ENCODE measurements at regions not wholly inside any gene's neighbourhood (a gene's known extent, or its start where the extent isn't known, plus 50 kb on each side); places are given as distances from the start of the nearest gene placed in this dataset.

DNA sequence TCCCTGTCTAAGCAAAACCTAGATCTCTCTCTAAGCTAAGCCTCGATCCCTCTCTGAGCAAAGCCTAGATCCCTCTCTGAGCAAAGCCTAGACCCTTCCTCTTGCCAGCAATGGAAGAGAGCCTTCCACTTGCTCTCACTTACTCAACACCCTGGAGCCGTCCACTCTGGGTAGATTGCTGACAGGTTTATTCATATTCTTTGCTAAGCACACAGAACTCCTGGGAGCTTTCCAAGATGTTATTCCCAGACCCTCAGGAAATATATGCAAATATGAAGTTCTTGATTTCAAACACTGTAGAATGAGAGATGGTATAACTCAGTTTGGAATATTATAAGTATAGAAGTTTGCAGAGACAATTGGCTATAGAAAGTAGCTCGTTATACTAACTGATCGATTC is 503.8 kb upstream of the CELF2 start:
- ATAC-seq, result no peak
- TF ChIP-seq ZNF70 (CRISPR knock-in tag; IDR thresholded peaks at IDR 0.05) (no peak), GLIS3 (CRISPR knock-in tag; IDR thresholded peaks at IDR 0.05) (no peak), ZNF8 (CRISPR knock-in tag; IDR thresholded peaks at IDR 0.05) (no peak), ISL1 (CRISPR knock-in tag; IDR thresholded peaks at IDR 0.05) (no peak), TOX (CRISPR knock-in tag; IDR thresholded peaks at IDR 0.05; ENCODE audit: borderline replicate concordance) (no peak)
- TF ChIP-seq, protein P1, sequence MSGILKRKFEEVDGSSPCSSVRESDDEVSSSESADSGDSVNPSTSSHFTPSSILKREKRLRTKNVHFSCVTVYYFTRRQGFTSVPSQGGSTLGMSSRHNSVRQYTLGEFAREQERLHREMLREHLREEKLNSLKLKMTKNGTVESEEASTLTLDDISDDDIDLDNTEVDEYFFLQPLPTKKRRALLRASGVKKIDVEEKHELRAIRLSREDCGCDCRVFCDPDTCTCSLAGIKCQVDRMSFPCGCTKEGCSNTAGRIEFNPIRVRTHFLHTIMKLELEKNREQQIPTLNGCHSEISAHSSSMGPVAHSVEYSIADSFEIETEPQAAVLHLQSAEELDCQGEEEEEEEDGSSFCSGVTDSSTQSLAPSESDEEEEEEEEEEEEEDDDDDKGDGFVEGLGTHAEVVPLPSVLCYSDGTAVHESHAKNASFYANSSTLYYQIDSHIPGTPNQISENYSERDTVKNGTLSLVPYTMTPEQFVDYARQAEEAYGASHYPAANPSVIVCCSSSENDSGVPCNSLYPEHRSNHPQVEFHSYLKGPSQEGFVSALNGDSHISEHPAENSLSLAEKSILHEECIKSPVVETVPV (CRISPR knock-in tag; IDR thresholded peaks at IDR 0.05), result no peak
- TF ChIP-seq, protein P2, sequence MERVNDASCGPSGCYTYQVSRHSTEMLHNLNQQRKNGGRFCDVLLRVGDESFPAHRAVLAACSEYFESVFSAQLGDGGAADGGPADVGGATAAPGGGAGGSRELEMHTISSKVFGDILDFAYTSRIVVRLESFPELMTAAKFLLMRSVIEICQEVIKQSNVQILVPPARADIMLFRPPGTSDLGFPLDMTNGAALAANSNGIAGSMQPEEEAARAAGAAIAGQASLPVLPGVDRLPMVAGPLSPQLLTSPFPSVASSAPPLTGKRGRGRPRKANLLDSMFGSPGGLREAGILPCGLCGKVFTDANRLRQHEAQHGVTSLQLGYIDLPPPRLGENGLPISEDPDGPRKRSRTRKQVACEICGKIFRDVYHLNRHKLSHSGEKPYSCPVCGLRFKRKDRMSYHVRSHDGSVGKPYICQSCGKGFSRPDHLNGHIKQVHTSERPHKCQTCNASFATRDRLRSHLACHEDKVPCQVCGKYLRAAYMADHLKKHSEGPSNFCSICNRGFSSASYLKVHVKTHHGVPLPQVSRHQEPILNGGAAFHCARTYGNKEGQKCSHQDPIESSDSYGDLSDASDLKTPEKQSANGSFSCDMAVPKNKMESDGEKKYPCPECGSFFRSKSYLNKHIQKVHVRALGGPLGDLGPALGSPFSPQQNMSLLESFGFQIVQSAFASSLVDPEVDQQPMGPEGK (CRISPR knock-in tag; IDR thresholded peaks at IDR 0.05; ENCODE audit: borderline replicate concordance), result no peak

DNA sequence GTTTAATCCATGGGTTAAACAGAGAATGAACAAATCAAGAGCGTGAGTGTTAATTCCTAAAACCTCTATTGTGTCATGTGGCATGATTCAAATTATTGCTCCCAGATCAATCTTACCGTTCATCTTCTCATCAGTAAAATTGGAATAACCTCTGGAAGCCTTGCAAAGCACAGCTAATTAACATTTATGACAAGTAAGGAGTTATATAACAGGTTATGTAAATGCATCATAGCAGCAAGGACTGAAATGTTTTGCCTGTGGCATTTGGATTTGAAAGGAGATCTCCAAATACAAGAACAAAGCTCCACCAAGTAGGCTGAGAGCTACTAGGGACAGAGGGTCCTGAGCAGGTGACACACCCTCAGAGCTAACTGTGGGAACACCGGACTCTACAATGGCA is 502.9 kb upstream of the CELF2 start:
- TF ChIP-seq, protein P1 (CRISPR knock-in tag; IDR thresholded peaks at IDR 0.05), result no peak
- TF ChIP-seq ARNTL (CRISPR knock-in tag; IDR thresholded peaks at IDR 0.05; ENCODE audit: borderline replicate concordance, low read depth), result no peak
- TF ChIP-seq, protein P3, sequence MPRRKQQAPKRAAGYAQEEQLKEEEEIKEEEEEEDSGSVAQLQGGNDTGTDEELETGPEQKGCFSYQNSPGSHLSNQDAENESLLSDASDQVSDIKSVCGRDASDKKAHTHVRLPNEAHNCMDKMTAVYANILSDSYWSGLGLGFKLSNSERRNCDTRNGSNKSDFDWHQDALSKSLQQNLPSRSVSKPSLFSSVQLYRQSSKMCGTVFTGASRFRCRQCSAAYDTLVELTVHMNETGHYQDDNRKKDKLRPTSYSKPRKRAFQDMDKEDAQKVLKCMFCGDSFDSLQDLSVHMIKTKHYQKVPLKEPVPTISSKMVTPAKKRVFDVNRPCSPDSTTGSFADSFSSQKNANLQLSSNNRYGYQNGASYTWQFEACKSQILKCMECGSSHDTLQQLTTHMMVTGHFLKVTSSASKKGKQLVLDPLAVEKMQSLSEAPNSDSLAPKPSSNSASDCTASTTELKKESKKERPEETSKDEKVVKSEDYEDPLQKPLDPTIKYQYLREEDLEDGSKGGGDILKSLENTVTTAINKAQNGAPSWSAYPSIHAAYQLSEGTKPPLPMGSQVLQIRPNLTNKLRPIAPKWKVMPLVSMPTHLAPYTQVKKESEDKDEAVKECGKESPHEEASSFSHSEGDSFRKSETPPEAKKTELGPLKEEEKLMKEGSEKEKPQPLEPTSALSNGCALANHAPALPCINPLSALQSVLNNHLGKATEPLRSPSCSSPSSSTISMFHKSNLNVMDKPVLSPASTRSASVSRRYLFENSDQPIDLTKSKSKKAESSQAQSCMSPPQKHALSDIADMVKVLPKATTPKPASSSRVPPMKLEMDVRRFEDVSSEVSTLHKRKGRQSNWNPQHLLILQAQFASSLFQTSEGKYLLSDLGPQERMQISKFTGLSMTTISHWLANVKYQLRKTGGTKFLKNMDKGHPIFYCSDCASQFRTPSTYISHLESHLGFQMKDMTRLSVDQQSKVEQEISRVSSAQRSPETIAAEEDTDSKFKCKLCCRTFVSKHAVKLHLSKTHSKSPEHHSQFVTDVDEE (CRISPR knock-in tag; IDR thresholded peaks at IDR 0.05), result no peak
- TF ChIP-seq, protein P4, sequence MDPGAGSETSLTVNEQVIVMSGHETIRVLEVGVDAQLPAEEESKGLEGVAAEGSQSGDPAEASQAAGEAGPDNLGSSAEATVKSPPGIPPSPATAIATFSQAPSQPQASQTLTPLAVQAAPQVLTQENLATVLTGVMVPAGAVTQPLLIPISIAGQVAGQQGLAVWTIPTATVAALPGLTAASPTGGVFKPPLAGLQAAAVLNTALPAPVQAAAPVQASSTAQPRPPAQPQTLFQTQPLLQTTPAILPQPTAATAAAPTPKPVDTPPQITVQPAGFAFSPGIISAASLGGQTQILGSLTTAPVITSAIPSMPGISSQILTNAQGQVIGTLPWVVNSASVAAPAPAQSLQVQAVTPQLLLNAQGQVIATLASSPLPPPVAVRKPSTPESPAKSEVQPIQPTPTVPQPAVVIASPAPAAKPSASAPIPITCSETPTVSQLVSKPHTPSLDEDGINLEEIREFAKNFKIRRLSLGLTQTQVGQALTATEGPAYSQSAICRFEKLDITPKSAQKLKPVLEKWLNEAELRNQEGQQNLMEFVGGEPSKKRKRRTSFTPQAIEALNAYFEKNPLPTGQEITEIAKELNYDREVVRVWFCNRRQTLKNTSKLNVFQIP (CRISPR knock-in tag; IDR thresholded peaks at IDR 0.05; ENCODE audit: borderline replicate concordance, low read depth), result no peak
- no peak for TF ChIP-seq PPARA (CRISPR knock-in tag; IDR thresholded peaks at IDR 0.05; ENCODE audit: borderline replicate concordance)
- no peak for TF ChIP-seq RARB (CRISPR knock-in tag; IDR thresholded peaks at IDR 0.05)
- no peak for TF ChIP-seq ZNF8 (CRISPR knock-in tag; IDR thresholded peaks at IDR 0.05)
- TF ChIP-seq SNAI2 (CRISPR knock-in tag; IDR thresholded peaks at IDR 0.05), result no peak
- TF ChIP-seq OSR1 (CRISPR knock-in tag; IDR thresholded peaks at IDR 0.05), result no peak
- no peak for TF ChIP-seq TCF4 (CRISPR knock-in tag; IDR thresholded peaks at IDR 0.05; ENCODE audit: borderline replicate concordance)
- no peak for TF ChIP-seq ZNF70 (CRISPR knock-in tag; IDR thresholded peaks at IDR 0.05)
- TF ChIP-seq ZNF565 (CRISPR knock-in tag; conservative IDR thresholded peaks at IDR 0.05; ENCODE audit: low read depth), result no peak
- TF ChIP-seq TOX (CRISPR knock-in tag; IDR thresholded peaks at IDR 0.05; ENCODE audit: borderline replicate concordance), result no peak
- TF ChIP-seq ZFP3 (CRISPR knock-in tag; IDR thresholded peaks at IDR 0.05), result no peak
- no peak for TF ChIP-seq BACH2 (CRISPR knock-in tag; IDR thresholded peaks at IDR 0.05; ENCODE audit: borderline replicate concordance)
- TF ChIP-seq, protein P2 (CRISPR knock-in tag; IDR thresholded peaks at IDR 0.05; ENCODE audit: borderline replicate concordance), result no peak
- TF ChIP-seq, protein P5, sequence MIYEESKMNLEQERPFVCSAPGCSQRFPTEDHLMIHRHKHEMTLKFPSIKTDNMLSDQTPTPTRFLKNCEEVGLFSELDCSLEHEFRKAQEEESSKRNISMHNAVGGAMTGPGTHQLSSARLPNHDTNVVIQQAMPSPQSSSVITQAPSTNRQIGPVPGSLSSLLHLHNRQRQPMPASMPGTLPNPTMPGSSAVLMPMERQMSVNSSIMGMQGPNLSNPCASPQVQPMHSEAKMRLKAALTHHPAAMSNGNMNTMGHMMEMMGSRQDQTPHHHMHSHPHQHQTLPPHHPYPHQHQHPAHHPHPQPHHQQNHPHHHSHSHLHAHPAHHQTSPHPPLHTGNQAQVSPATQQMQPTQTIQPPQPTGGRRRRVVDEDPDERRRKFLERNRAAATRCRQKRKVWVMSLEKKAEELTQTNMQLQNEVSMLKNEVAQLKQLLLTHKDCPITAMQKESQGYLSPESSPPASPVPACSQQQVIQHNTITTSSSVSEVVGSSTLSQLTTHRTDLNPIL (CRISPR knock-in tag; IDR thresholded peaks at IDR 0.05; ENCODE audit: low read depth), result no peak
- TF ChIP-seq CSDC2 (CRISPR knock-in tag; IDR thresholded peaks at IDR 0.05), result no peak
- no peak for ATAC-seq
